Peyer's patch (tissue), 4 donors: ENCODE measurements at regions not wholly inside any gene's neighbourhood (a gene's known extent, or its start where the extent isn't known, plus 50 kb on each side); places are given as distances from the start of the nearest gene placed in this dataset.
A peak's percentile ranks its signal among the peaks of the same experiment; 100 is the strongest.

Experiments used
- DNase-seq, 3 donors: peaks; one replicate each; pipeline ENCODE4 v3.0.0-alpha.2; 2017 to 2019
- H3K27ac ChIP-seq, 4 donors: fragments of 200-600 bp; sonication (generic); one replicate each; pipeline ENCODE4 v1.5.1; 2016 to 2019
- H3K27me3 ChIP-seq, 2 donors: fragments of 200-600 bp; sonication (generic); one replicate each; pipeline ENCODE4 v1.5.1; 2019
- H3K36me3 ChIP-seq, 3 donors: fragments of 200-600 bp; sonication (generic); one replicate each; pipeline ENCODE4 v1.5.1; 2016 to 2019
- H3K4me1 ChIP-seq, 4 donors: fragments of 200-600 bp; sonication (generic); one replicate each; pipeline ENCODE4 v1.5.1; 2016 to 2019
- H3K4me3 ChIP-seq, 4 donors: fragments of 200-600 bp; sonication (generic); 1 replicate in 3 of 4; 2 replicates in 1 of 4; pipeline ENCODE4 v1.5.1; 2016 to 2019; ENCODE audit warnings: mild to moderate bottlenecking in 1 of 4
- H3K9me3 ChIP-seq, 4 donors: fragments of 200-600 bp; sonication (generic); one replicate each; pipeline ENCODE4 v1.5.1; 2016 to 2019; ENCODE audit warnings: mild to moderate bottlenecking in 1 of 4
- CTCF ChIP-seq, 6 experiments: fragments of 450-650 bp in 4 of 6; fragments of 200-600 bp in 2 of 6; sonication (generic) in 1 of 6; IDR thresholded peaks; one replicate each; pipeline ENCODE4 v1.5.1; 2017 to 2019; ENCODE audit warnings: antibody characterized with exemption in 6 of 6, mild to moderate bottlenecking in 3 of 6, moderate library complexity in 1 of 6
- POLR2A ChIP-seq, 2 donors: fragments of 450-650 bp; IDR thresholded peaks; one replicate each; pipeline ENCODE4 v1.5.1; 2017; ENCODE audit warnings: antibody characterized with exemption in 2 of 2, mild to moderate bottlenecking in 2 of 2, moderate library complexity in 2 of 2

- H3K36me3 ChIP-seq, result no peaks in the 10 kb centered on the region
- no peak overlapping the region for H3K27ac ChIP-seq
- no peak overlapping the region for H3K4me3 ChIP-seq
- no peaks in the 10 kb centered on the region for H3K27me3 ChIP-seq
- H3K4me1 ChIP-seq, result no peaks in the 10 kb centered on the region
- no peak for DNase-seq
- no peak for TF ChIP-seq CTCF (IDR thresholded peaks at IDR 0.05)
- no peak for TF ChIP-seq POLR2A (IDR thresholded peaks at IDR 0.05)
- no peaks in the 10 kb centered on the region for H3K9me3 ChIP-seq
Observed at GRCh38 chr9:87113874-87114273, 166.6 kb upstream of the GAS1 start.

GRCh38 chr9:87115785-87116184 lies 168.5 kb upstream of the GAS1 start:
- Histone ChIP-seq H3K4me1 (no peaks in the 10 kb centered on the region), H3K27ac (no peak overlapping the region), H3K9me3 (no peaks in the 10 kb centered on the region), H3K27me3 (no peaks in the 10 kb centered on the region), H3K4me3 (no peak overlapping the region), H3K36me3 (no peaks in the 10 kb centered on the region)
- DNase-seq, result no peak
- TF ChIP-seq CTCF (IDR thresholded peaks at IDR 0.05) (no peak), POLR2A (IDR thresholded peaks at IDR 0.05) (no peak)

GRCh38 chr9:87116492-87116891 lies 169.2 kb upstream of the GAS1 start:
- TF ChIP-seq POLR2A (IDR thresholded peaks at IDR 0.05), result no peak
- no peak for TF ChIP-seq CTCF (IDR thresholded peaks at IDR 0.05)
- no peaks in the 10 kb centered on the region for H3K9me3 ChIP-seq
- no peaks in the 10 kb centered on the region for H3K36me3 ChIP-seq
- H3K4me1 ChIP-seq, result no peaks in the 10 kb centered on the region
- no peak overlapping the region for H3K27ac ChIP-seq
- DNase-seq, result no peak
- H3K27me3 ChIP-seq, result no peaks in the 10 kb centered on the region
- no peak overlapping the region for H3K4me3 ChIP-seq

- H3K9me3 ChIP-seq, result no peaks in the 10 kb centered on the region
- TF ChIP-seq CTCF (IDR thresholded peaks at IDR 0.05), result no peak
- no peak for TF ChIP-seq POLR2A (IDR thresholded peaks at IDR 0.05)
- no peak overlapping the region for H3K4me3 ChIP-seq
- no peak overlapping the region for H3K27ac ChIP-seq
- no peak for DNase-seq
- no peaks in the 10 kb centered on the region for H3K27me3 ChIP-seq
- H3K36me3 ChIP-seq, result no peaks in the 10 kb centered on the region
- H3K4me1 ChIP-seq, result no peaks in the 10 kb centered on the region
Observed at GRCh38 chr9:87118594-87118993, 171.3 kb upstream of the GAS1 start.

GRCh38 chr9:87119328-87119881 lies 172.1 kb upstream of the GAS1 start:
- no peak overlapping the region for H3K4me3 ChIP-seq
- no peak for DNase-seq
- peak overlapping the region in 1 of 4 donors; percentile 58 for H3K27ac ChIP-seq
- TF ChIP-seq POLR2A (IDR thresholded peaks at IDR 0.05), result no peak
- no peak for TF ChIP-seq CTCF (IDR thresholded peaks at IDR 0.05)
- no peaks in the 10 kb centered on the region for H3K4me1 ChIP-seq
- H3K9me3 ChIP-seq, result no peaks in the 10 kb centered on the region
- H3K27me3 ChIP-seq, result no peaks in the 10 kb centered on the region
- H3K36me3 ChIP-seq, result no peaks in the 10 kb centered on the region

GRCh38 chr9:87120610-87121009 lies 173.3 kb upstream of the GAS1 start:
- peak overlapping the region in 1 of 4 donors; percentile 58 for H3K27ac ChIP-seq
- H3K4me3 ChIP-seq, result no peak overlapping the region
- no peaks in the 10 kb centered on the region for H3K4me1 ChIP-seq
- TF ChIP-seq CTCF (IDR thresholded peaks at IDR 0.05) (no peak), POLR2A (IDR thresholded peaks at IDR 0.05) (no peak)
- no peaks in the 10 kb centered on the region for H3K9me3 ChIP-seq
- DNase-seq, result no peak
- H3K27me3 ChIP-seq, result no peaks in the 10 kb centered on the region
- H3K36me3 ChIP-seq, result no peaks in the 10 kb centered on the region
